Transverse colon (tissue), 4 donors: ENCODE measurements at regions not wholly inside any gene's neighbourhood (a gene's known extent, or its start where the extent isn't known, plus 50 kb on each side); places are given as distances from the start of the nearest gene placed in this dataset.

Experiments used
- CTCF ChIP-seq, 5 experiments: fragments of 200-600 bp in 3 of 5; fragments of 450-650 bp in 2 of 5; sonication (generic) in 3 of 5; IDR thresholded peaks; 1 replicate in 2 of 5; 2 replicates in 3 of 5; pipeline ENCODE4 v1.5.1; 2016 to 2017; ENCODE audit warnings: antibody characterized with exemption in 5 of 5, inconsistent platforms in 3 of 5, mild to moderate bottlenecking in 2 of 5, moderate library complexity in 1 of 5
- POLR2A ChIP-seq: fragments of 450-650 bp; IDR thresholded peaks from one replicate; pipeline ENCODE4 v1.6.1; 2016; ENCODE audit warnings: antibody characterized with exemption, mild to moderate bottlenecking, moderate library complexity
- POLR2AphosphoS5 ChIP-seq, 3 donors: sonication (generic); formaldehyde crosslinking; IDR thresholded peaks; one replicate each; pipeline ENCODE4 v1.6.1; 2016; ENCODE audit warnings: antibody characterized with exemption in 3 of 3

GRCh38 chr6:21887231-21888185 is 294.0 kb downstream of the SOX4 start:
- TF ChIP-seq CTCF (IDR thresholded peaks at IDR 0.05): no peak
- TF ChIP-seq POLR2A: no peak
- no peak for TF ChIP-seq POLR2AphosphoS5 (IDR thresholded peaks at IDR 0.05)
